ENCODE measurements at regions not wholly inside any gene's neighbourhood (a gene's known extent, or its start where the extent isn't known, plus 50 kb on each side); places are given as distances from the start of the nearest gene placed in this dataset.

DNA sequence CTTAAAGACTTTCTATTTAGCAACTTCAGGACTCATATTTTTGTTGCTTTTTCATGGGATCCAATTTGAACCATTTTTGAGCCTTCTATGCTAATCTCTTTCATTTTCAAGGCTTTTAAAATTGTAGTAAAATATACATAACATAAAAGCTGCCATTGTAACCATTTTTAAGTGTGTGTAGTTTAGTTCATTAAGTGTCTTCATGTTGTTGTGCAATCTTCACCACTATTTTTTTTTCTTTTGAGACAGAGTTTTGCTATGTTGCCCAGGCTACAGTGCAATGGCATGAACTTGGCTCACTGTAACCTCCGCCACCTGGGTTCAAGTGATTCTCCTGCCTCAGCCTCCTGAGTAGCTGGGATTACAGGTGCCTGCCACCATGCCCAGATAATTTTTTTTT, 451.6 kb downstream of the TMEM114 start:
- 100% methylated on average over 1 of the region's 1 CpG for WGBS (ENCODE audit: insufficient coverage)
- H3K27ac ChIP-seq (ENCODE audit: low read length in 2 of 2): no peak overlapping the region
- TF ChIP-seq, protein P1, sequence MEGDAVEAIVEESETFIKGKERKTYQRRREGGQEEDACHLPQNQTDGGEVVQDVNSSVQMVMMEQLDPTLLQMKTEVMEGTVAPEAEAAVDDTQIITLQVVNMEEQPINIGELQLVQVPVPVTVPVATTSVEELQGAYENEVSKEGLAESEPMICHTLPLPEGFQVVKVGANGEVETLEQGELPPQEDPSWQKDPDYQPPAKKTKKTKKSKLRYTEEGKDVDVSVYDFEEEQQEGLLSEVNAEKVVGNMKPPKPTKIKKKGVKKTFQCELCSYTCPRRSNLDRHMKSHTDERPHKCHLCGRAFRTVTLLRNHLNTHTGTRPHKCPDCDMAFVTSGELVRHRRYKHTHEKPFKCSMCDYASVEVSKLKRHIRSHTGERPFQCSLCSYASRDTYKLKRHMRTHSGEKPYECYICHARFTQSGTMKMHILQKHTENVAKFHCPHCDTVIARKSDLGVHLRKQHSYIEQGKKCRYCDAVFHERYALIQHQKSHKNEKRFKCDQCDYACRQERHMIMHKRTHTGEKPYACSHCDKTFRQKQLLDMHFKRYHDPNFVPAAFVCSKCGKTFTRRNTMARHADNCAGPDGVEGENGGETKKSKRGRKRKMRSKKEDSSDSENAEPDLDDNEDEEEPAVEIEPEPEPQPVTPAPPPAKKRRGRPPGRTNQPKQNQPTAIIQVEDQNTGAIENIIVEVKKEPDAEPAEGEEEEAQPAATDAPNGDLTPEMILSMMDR (IDR thresholded peaks at IDR 0.05): no peak
- TF ChIP-seq EZH2 (IDR thresholded peaks at IDR 0.05; ENCODE audit: borderline replicate concordance, insufficient read depth, low read depth, low read length, poor library complexity, severe bottlenecking): no peak
- H4K20me1 ChIP-seq (ENCODE audit: control insufficient read depth, insufficient read depth, low read length, poor library complexity, severe bottlenecking): no peaks in the 10 kb centered on the region
- Mint-ChIP-seq H3K27ac (no peak overlapping the region), H3K4me1 (no peaks in the 10 kb centered on the region), H3K4me3 (no peak overlapping the region), H3K27me3 (no peaks in the 10 kb centered on the region), H3K9me3 (ENCODE audit: insufficient read depth) (peaks cover 7% of the 10 kb centered on the region)
- H3K79me2 ChIP-seq (ENCODE audit: control insufficient read depth, insufficient read depth, low read length): no peaks in the 10 kb centered on the region
- DNase-seq (no peak), ATAC-seq (ENCODE audit: low read depth) (no peak)
- no peak overlapping the region for H2AFZ ChIP-seq (ENCODE audit: insufficient read depth, low read depth, low read length, poor library complexity, severe bottlenecking)
- H3K4me1 ChIP-seq (ENCODE audit: control insufficient read depth in 2 of 2, insufficient read depth in 2 of 2, low read length in 2 of 2): no peaks in the 10 kb centered on the region
- H3K9ac ChIP-seq (ENCODE audit: low read length): no peak overlapping the region
- ChIA-PET POLR2A (no interaction called here), CTCF (no interaction called here)
- intact Hi-C loops (cut with micrococcal nuclease): no loop called here
- no peaks in the 10 kb centered on the region for H3K27me3 ChIP-seq (replicated peaks in 1 of 4; ENCODE audit: control extremely low read depth in 1 of 4, control insufficient read depth in 3 of 4, insufficient read depth in 4 of 4, low read length in 3 of 4)
- no peak overlapping the region for H3K4me2 ChIP-seq (replicated peaks; ENCODE audit: low read depth, low read length, poor library complexity, severe bottlenecking)
- H3K4me3 ChIP-seq (ENCODE audit: control extremely low read depth in 1 of 5, extremely low read depth in 1 of 5, insufficient read depth in 1 of 5, low read depth in 2 of 5, low read length in 4 of 5): no peak overlapping the region
- H3K36me3 ChIP-seq (replicated peaks in 1 of 2; ENCODE audit: control extremely low read depth in 1 of 2, control insufficient read depth in 1 of 2, extremely low read depth in 1 of 2, insufficient read depth in 2 of 2, low read length in 1 of 2): no peaks in the 10 kb centered on the region
- no peaks in the 10 kb centered on the region for H3K9me3 ChIP-seq (ENCODE audit: control extremely low read depth in 1 of 3, control insufficient read depth in 2 of 3, insufficient read depth in 1 of 3, low read length in 2 of 3)

DNA sequence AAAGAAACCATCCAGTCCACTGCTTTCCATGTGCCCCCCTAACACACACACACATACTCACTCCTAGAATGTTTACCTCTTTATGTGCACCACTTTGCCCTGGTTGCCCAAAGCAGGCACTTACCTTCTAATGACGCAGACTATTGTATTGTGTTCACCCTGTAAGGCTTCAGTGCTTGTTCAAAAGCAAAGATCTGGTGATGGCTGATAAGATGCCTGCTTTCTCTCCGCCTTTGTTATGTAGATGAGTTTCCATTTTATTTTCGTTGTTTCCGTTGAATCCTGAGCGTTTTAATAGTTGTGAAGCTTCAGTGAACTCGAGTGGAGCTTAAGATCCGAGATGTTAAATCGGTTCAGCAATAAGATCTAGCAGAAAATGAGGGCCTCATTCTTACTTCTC, 452.7 kb downstream of the TMEM114 start:
- H3K9me3 Mint-ChIP-seq (ENCODE audit: insufficient read depth): peaks cover 9% of the 10 kb centered on the region
- 74% methylated on average over 5 of the region's 8 CpGs for WGBS (ENCODE audit: insufficient coverage)

More for the DNA sequence above, 452.7 kb downstream of the TMEM114 start:
- no peak overlapping the region for H3K27ac Mint-ChIP-seq
- DNase-seq: no peak
- Histone ChIP-seq H3K9ac (ENCODE audit: low read length) (no peak overlapping the region), H3K79me2 (ENCODE audit: control insufficient read depth, insufficient read depth, low read length) (no peaks in the 10 kb centered on the region), H3K27ac (ENCODE audit: low read length in 2 of 2) (no peak overlapping the region), H3K4me3 (ENCODE audit: control extremely low read depth in 1 of 5, extremely low read depth in 1 of 5, insufficient read depth in 1 of 5, low read depth in 2 of 5, low read length in 4 of 5) (no peak overlapping the region), H4K20me1 (ENCODE audit: control insufficient read depth, insufficient read depth, low read length, poor library complexity, severe bottlenecking) (no peaks in the 10 kb centered on the region), H3K9me3 (ENCODE audit: control extremely low read depth in 1 of 3, control insufficient read depth in 2 of 3, insufficient read depth in 1 of 3, low read length in 2 of 3) (no peaks in the 10 kb centered on the region), H3K27me3 (replicated peaks in 1 of 4; ENCODE audit: control extremely low read depth in 1 of 4, control insufficient read depth in 3 of 4, insufficient read depth in 4 of 4, low read length in 3 of 4) (no peaks in the 10 kb centered on the region), H3K4me2 (replicated peaks; ENCODE audit: low read depth, low read length, poor library complexity, severe bottlenecking) (no peak overlapping the region), H3K4me1 (ENCODE audit: control insufficient read depth in 2 of 2, insufficient read depth in 2 of 2, low read length in 2 of 2) (no peaks in the 10 kb centered on the region), H3K36me3 (replicated peaks in 1 of 2; ENCODE audit: control extremely low read depth in 1 of 2, control insufficient read depth in 1 of 2, extremely low read depth in 1 of 2, insufficient read depth in 2 of 2, low read length in 1 of 2) (no peaks in the 10 kb centered on the region), H2AFZ (ENCODE audit: insufficient read depth, low read depth, low read length, poor library complexity, severe bottlenecking) (no peak overlapping the region)
- intact Hi-C loops (cut with micrococcal nuclease): no loop called here
- H3K4me3 Mint-ChIP-seq: no peak overlapping the region
- no peaks in the 10 kb centered on the region for H3K4me1 Mint-ChIP-seq
- ATAC-seq (ENCODE audit: low read depth): no peak
- CTCF ChIA-PET: no interaction called here
- TF ChIP-seq EZH2 (IDR thresholded peaks at IDR 0.05; ENCODE audit: borderline replicate concordance, insufficient read depth, low read depth, low read length, poor library complexity, severe bottlenecking): no peak
- POLR2A ChIA-PET: no interaction called here
- no peaks in the 10 kb centered on the region for H3K27me3 Mint-ChIP-seq
